Kidney (tissue), 13 donors: ENCODE measurements at regions not wholly inside any gene's neighbourhood (a gene's known extent, or its start where the extent isn't known, plus 50 kb on each side); places are given as distances from the start of the nearest gene placed in this dataset.

Source experiments
- DNase-seq, 5 donors: peaks; one replicate each; pipeline ENCODE4 v3.0.0-alpha.2; 2013 to 2020
- FAIRE-seq: peaks from 2 replicates; lab custom pipeline; 2012; peaks lifted over from hg19 to GRCh38; lab: Jason Lieb, UNC
- H3K27ac ChIP-seq, 2 donors: one replicate each; pipeline ENCODE4 v1.7.0; 2013; ENCODE audit warnings: low read depth in 2 of 2, low read length in 2 of 2, inconsistent platforms in 1 of 2
- H3K27me3 ChIP-seq: one replicate; pipeline ENCODE4 v1.7.1; 2013; ENCODE audit warnings: low read length, inconsistent platforms; ENCODE audit not compliant: control insufficient read depth, insufficient read depth
- H3K36me3 ChIP-seq, 3 donors: one replicate each; pipeline versions ENCODE4 v1.7.0 to v1.7.1; 2013; ENCODE audit warnings: low read length in 3 of 3, control low read depth in 1 of 3, inconsistent platforms in 1 of 3; ENCODE audit not compliant: insufficient read depth in 3 of 3, control insufficient read depth in 2 of 3
- H3K4me1 ChIP-seq, 3 donors: one replicate each; pipeline versions ENCODE4 v1.7.0 to v1.7.1; 2013; ENCODE audit warnings: low read length in 3 of 3, inconsistent platforms in 1 of 3, low read depth in 1 of 3; ENCODE audit not compliant: control insufficient read depth in 2 of 3, insufficient read depth in 2 of 3
- H3K4me3 ChIP-seq, 3 donors: one replicate each; pipeline versions ENCODE4 v1.7.0 to v1.8.1; 2013; ENCODE audit warnings: low read length in 3 of 3, control low read depth in 1 of 3, inconsistent platforms in 1 of 3
- H3K9ac ChIP-seq, 3 donors: one replicate each; pipeline versions ENCODE4 v1.7.0 to v1.7.1; 2013; ENCODE audit warnings: low read length in 3 of 3, control low read depth in 1 of 3, inconsistent platforms in 1 of 3
- H3K9me3 ChIP-seq, 3 donors: one replicate each; pipeline versions ENCODE4 v1.7.0 to v1.7.1; 2013; ENCODE audit warnings: low read length in 3 of 3, control low read depth in 1 of 3, inconsistent platforms in 1 of 3; ENCODE audit not compliant: control insufficient read depth in 2 of 3, insufficient read depth in 1 of 3
- CTCF ChIP-seq: IDR thresholded peaks from 3 replicates; pipeline ENCODE4 v1.5.1; 2012; ENCODE audit warnings: mild to moderate bottlenecking, moderate library complexity, borderline replicate concordance; ENCODE audit not compliant: insufficient read depth; ENCODE audit errors: extremely low read depth
- intact Hi-C: fragments of 100-400 bp; cut with DNase I; formaldehyde crosslinking; loops from one replicate; pipeline ENCODE4 v1.11.1; 2022
- donor health status: control.
- donor health status: control.
- donor health status: control.
- donor health status: control.
- donor health status: control.
- donor health status: DM: yes; HTN: yes; CAD: no.
- donor health status: Normal renal cell carcinoma (clear cell type).

GRCh38 chr5:60206234-60206633 is 312.7 kb upstream of the PDE4D start:
- intact Hi-C loops = no loop called here
- no peaks in the 10 kb centered on the region for H3K4me1 ChIP-seq
- H3K27ac ChIP-seq = no peak overlapping the region
- no peaks in the 10 kb centered on the region for H3K9me3 ChIP-seq
- no peaks in the 10 kb centered on the region for H3K27me3 ChIP-seq
- no peak for DNase-seq
- no peaks in the 10 kb centered on the region for H3K36me3 ChIP-seq
- no peak for FAIRE-seq
- H3K9ac ChIP-seq = no peak overlapping the region
- H3K4me3 ChIP-seq = no peak overlapping the region
- TF ChIP-seq CTCF = no peak

GRCh38 chr5:60205071-60205470 is 311.5 kb upstream of the PDE4D start:
- Histone ChIP-seq H3K9ac (no peak overlapping the region), H3K4me1 (no peaks in the 10 kb centered on the region), H3K27me3 (no peaks in the 10 kb centered on the region), H3K36me3 (no peaks in the 10 kb centered on the region), H3K27ac (no peak overlapping the region), H3K9me3 (no peaks in the 10 kb centered on the region), H3K4me3 (no peak overlapping the region)
- FAIRE-seq = no peak
- intact Hi-C loops = no loop called here
- no peak for TF ChIP-seq CTCF
- no peak for DNase-seq

- Histone ChIP-seq H3K4me1 (no peaks in the 10 kb centered on the region), H3K9me3 (no peaks in the 10 kb centered on the region), H3K27ac (no peak overlapping the region), H3K9ac (no peak overlapping the region), H3K36me3 (no peaks in the 10 kb centered on the region), H3K4me3 (no peak overlapping the region), H3K27me3 (no peaks in the 10 kb centered on the region)
- no peak for TF ChIP-seq CTCF
- intact Hi-C loops = no loop called here
- FAIRE-seq (no peak), DNase-seq (no peak)
Measured at GRCh38 chr5:60196385-60197113, 303.0 kb upstream of the PDE4D start.

- H3K9me3 ChIP-seq = no peaks in the 10 kb centered on the region
- intact Hi-C loops = no loop called here
- no peak for FAIRE-seq
- H3K9ac ChIP-seq = no peak overlapping the region
- no peak for DNase-seq
- H3K27me3 ChIP-seq = no peaks in the 10 kb centered on the region
- no peak overlapping the region for H3K4me3 ChIP-seq
- no peaks in the 10 kb centered on the region for H3K4me1 ChIP-seq
- TF ChIP-seq CTCF = no peak
- H3K27ac ChIP-seq = no peak overlapping the region
- no peaks in the 10 kb centered on the region for H3K36me3 ChIP-seq
Measured at GRCh38 chr5:60195551-60195950, 302.0 kb upstream of the PDE4D start.
